ENCODE measurements at regions not wholly inside any gene's neighbourhood (a gene's known extent, or its start where the extent isn't known, plus 50 kb on each side); places are given as distances from the start of the nearest gene placed in this dataset.

DNA sequence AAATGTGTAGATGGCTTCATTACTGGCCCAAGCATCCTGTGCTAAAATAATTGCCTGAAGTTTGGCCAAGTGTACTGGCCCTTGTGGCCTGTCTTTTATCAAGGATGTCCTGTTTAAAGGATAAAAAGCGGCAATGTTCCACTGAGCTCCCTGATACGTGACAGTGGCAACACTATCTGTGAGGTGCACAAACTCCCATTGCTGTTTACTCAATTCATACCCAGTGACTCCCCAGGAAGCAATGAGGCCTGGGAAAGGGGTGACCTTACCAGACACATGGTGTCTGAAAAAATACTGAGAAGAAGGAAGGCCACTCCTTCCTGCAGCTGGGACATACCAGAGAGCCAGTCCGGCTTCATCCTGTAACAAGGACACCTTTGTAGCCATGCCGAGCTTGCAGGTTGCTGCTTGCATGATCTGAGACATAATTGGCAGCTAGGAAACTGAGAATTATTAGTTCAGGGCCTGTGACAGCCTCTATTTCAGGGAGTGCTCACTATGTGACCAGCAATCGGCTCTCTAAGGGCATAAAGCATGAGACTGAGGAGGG lies 198.5 kb upstream of the LRATD1 start:
- TF ChIP-seq CTCF (IDR thresholded peaks at IDR 0.05) (no peak), POLR2A (IDR thresholded peaks at IDR 0.05) (no peak), POLR2AphosphoS5 (IDR thresholded peaks at IDR 0.05; ENCODE audit: insufficient read depth in 1 of 2, low read depth in 1 of 2) (no peak)

All from vagina (tissue), 2 donors.